ENCODE measurements at regions not wholly inside any gene's neighbourhood (a gene's known extent, or its start where the extent isn't known, plus 50 kb on each side); places are given as distances from the start of the nearest gene placed in this dataset.

- DNase-seq, result peak in 1 of 2 experiments; percentile 29
Observed at GRCh38 chr2:37839991-37840390, 85.1 kb upstream of the RMDN2 start.

GRCh38 chr2:37842732-37843440 is 82.2 kb upstream of the RMDN2 start:
- no peak for DNase-seq

GRCh38 chr2:37843556-37843955 is 81.5 kb upstream of the RMDN2 start:
- DNase-seq, result no peak

GRCh38 chr2:37846207-37846606 is 78.9 kb upstream of the RMDN2 start:
- no peak for DNase-seq

GRCh38 chr2:37847792-37848191 is 77.3 kb upstream of the RMDN2 start:
- DNase-seq, result no peak

- DNase-seq, result no peak
Observed at GRCh38 chr2:37848451-37848850, 76.6 kb upstream of the RMDN2 start.

- no peak for DNase-seq
Observed at GRCh38 chr2:37849911-37850310, 75.2 kb upstream of the RMDN2 start.

- no peak for DNase-seq
Observed at GRCh38 chr2:37851428-37851827, 73.7 kb upstream of the RMDN2 start.

GRCh38 chr2:37851828-37852584 is 73.1 kb upstream of the RMDN2 start:
- DNase-seq, result no peak

- DNase-seq, result no peak
Observed at GRCh38 chr2:37852585-37853014, 72.5 kb upstream of the RMDN2 start.

- no peak for DNase-seq
Observed at GRCh38 chr2:37854676-37855282, 70.3 kb upstream of the RMDN2 start.

GRCh38 chr2:37855283-37856041 is 69.6 kb upstream of the RMDN2 start:
- no peak for DNase-seq

- DNase-seq, result no peak
Observed at GRCh38 chr2:37856101-37856751, 68.9 kb upstream of the RMDN2 start.

GRCh38 chr2:37857575-37858399 is 67.3 kb upstream of the RMDN2 start:
- peak in 1 of 2 experiments; percentile 28 for DNase-seq

- no peak for DNase-seq
Observed at GRCh38 chr2:37858400-37858711, 66.7 kb upstream of the RMDN2 start.

- no peak for DNase-seq
Observed at GRCh38 chr2:37858725-37859267, 66.3 kb upstream of the RMDN2 start.

GRCh38 chr2:37862620-37863019 is 62.5 kb upstream of the RMDN2 start:
- no peak for DNase-seq

- no peak for DNase-seq
Observed at GRCh38 chr2:37864217-37864616, 60.9 kb upstream of the RMDN2 start.

- no peak for DNase-seq
Observed at GRCh38 chr2:37865640-37866039, 59.4 kb upstream of the RMDN2 start.

GRCh38 chr2:37866171-37866934 is 58.7 kb upstream of the RMDN2 start:
- no peak for DNase-seq

GRCh38 chr2:37867166-37867565 is 57.9 kb upstream of the RMDN2 start:
- DNase-seq, result no peak

Measured in SHP77 (cell line).